HepG2 (cell line): ENCODE measurements at regions not wholly inside any gene's neighbourhood (a gene's known extent, or its start where the extent isn't known, plus 50 kb on each side); places are given as distances from the start of the nearest gene placed in this dataset.

ENCODE experiments used
- ATAC-seq: fragments of 200-7000 bp; cut with Tn5 transposase; 3 replicates; pipeline ENCODE4 v1.9.1; 2020; ENCODE audit warnings: mild to moderate bottlenecking, moderate library complexity
- BruUV-seq: library from RNA; stranded (reverse); fragments of 400-500 nt; replicated peaks from 2 replicates; lab custom pipeline; 2021; lab: Mats Ljungman, UMichigan
- CTCF ChIA-PET: fragments of 300-600 bp; formaldehyde crosslinking; extraction: SDS; loops from one replicate; lab custom pipeline; 2021; ENCODE audit warnings: low total read pairs, inconsistent platforms, low intra/inter-chr PET ratio; lab: Yijun Ruan, JAX
- POLR2A ChIA-PET: fragments of 350-600 bp; sonication (Branson Sonifier 250); formaldehyde crosslinking; loops from one replicate; lab custom pipeline; 2020; ENCODE audit warnings: antibody characterized with exemption, inconsistent platforms; lab: Yijun Ruan, JAX
- DNase-seq: peaks from one replicate; pipeline ENCODE4 v3.0.0-alpha.2; 2015; ENCODE audit warnings: low spot score
- FAIRE-seq: peaks from 3 replicates; lab custom pipeline; 2011; peaks lifted over from hg19 to GRCh38; lab: Jason Lieb, UNC
- H2AFZ ChIP-seq: one replicate; pipeline ENCODE4 v1.6.1; 2011; ENCODE audit warnings: low read length, inconsistent platforms
- H3K27ac ChIP-seq: fragments of 300-600 bp; 3 replicates; pipeline ENCODE4 v1.8.0; 2011; ENCODE audit warnings: mixed run types, mild to moderate bottlenecking, mixed read lengths, low read length, inconsistent platforms; ENCODE audit not compliant: insufficient read depth; ENCODE audit errors: extremely low read length
- H3K27me3 ChIP-seq, 2 experiments: fragments of 200-600 bp in 1 of 2; 2 replicates in 1 of 2; 3 replicates in 1 of 2; pipeline versions ENCODE4 v1.6.0 to v1.8.0; 2011; ENCODE audit warnings: low read length in 2 of 2, mild to moderate bottlenecking in 2 of 2, moderate library complexity in 2 of 2, inconsistent platforms in 1 of 2; ENCODE audit not compliant: insufficient read depth in 2 of 2, control insufficient read depth in 1 of 2
- H3K36me3 ChIP-seq, 2 experiments: fragments of 200-600 bp in 1 of 2; replicated peaks in 1 of 2; 2 replicates in 1 of 2; 3 replicates in 1 of 2; pipeline versions ENCODE4 v1.5.1 to v1.8.0; 2011; ENCODE audit warnings: low read length in 2 of 2, inconsistent platforms in 1 of 2; ENCODE audit not compliant: insufficient read depth in 2 of 2, control insufficient read depth in 1 of 2
- H3K4me1 ChIP-seq: 2 replicates; pipeline ENCODE4 v1.5.1; 2012; ENCODE audit warnings: low read length, inconsistent platforms; ENCODE audit not compliant: insufficient read depth
- H3K4me2 ChIP-seq: 2 replicates; pipeline ENCODE4 v1.6.0; 2011; ENCODE audit warnings: low read depth, low read length, inconsistent platforms
- H3K4me3 ChIP-seq, 3 experiments: fragments of 200-600 bp in 1 of 3; sonication (generic), shearing (Covaris generic) in 1 of 3; replicated peaks in 1 of 3; 2 replicates each; pipeline ENCODE4 v1.5.1; 2011 to 2016; ENCODE audit warnings: low read length in 3 of 3, inconsistent platforms in 2 of 3, low read depth in 2 of 3, mild to moderate bottlenecking in 2 of 3, control low read depth in 1 of 3, mixed read lengths in 1 of 3; ENCODE audit not compliant: insufficient read depth in 1 of 3
- H3K79me2 ChIP-seq: one replicate; pipeline ENCODE4 v1.6.1; 2011; ENCODE audit warnings: low read length, inconsistent platforms; ENCODE audit not compliant: insufficient read depth
- H3K9ac ChIP-seq: 2 replicates; pipeline ENCODE4 v1.6.0; 2011; ENCODE audit warnings: mild to moderate bottlenecking, low read depth, low read length, inconsistent platforms; ENCODE audit not compliant: insufficient read depth
- H3K9me3 ChIP-seq: 2 replicates; pipeline ENCODE4 v1.5.1; 2012; ENCODE audit warnings: mild to moderate bottlenecking, low read length
- H4K20me1 ChIP-seq: 2 replicates; pipeline ENCODE4 v1.6.0; 2011; ENCODE audit warnings: inconsistent platforms, mild to moderate bottlenecking, low read length, moderate library complexity; ENCODE audit not compliant: insufficient read depth
- ISX ChIP-seq: sonication (generic); formaldehyde crosslinking; conservative IDR thresholded peaks from 2 replicates; pipeline ENCODE4 v1.5.0; 2020; ENCODE audit warnings: missing genetic modification reagents
- NR2F6 ChIP-seq, 2 experiments: IDR thresholded peaks; 2 replicates each; pipeline ENCODE4 v1.6.1; 2016; ENCODE audit warnings: antibody characterized with exemption in 1 of 2, mild to moderate bottlenecking in 1 of 2
- SMC3 ChIP-seq: IDR thresholded peaks from 2 replicates; pipeline ENCODE4 v1.6.1; 2011; ENCODE audit warnings: low read length, improper control_type of control experiment
- SNRNP70 ChIP-seq: fragments of 200-400 bp; formaldehyde crosslinking; IDR thresholded peaks from 2 replicates; pipeline ENCODE4 v1.6.1; 2017; ENCODE audit warnings: mild to moderate bottlenecking, low read depth, low read length, moderate library complexity
- SOX5 ChIP-seq: IDR thresholded peaks from 2 replicates; pipeline ENCODE4 v1.6.1; 2016; ENCODE audit warnings: borderline replicate concordance
- STAG1 ChIP-seq: sonication (generic); formaldehyde crosslinking; IDR thresholded peaks from 2 replicates; pipeline ENCODE4 v1.4.0; 2020; ENCODE audit warnings: missing genetic modification reagents
- XRCC5 ChIP-seq: fragments of 200-400 bp; formaldehyde crosslinking; optimal IDR thresholded peaks from 2 replicates; pipeline ENCODE3; 2017; ENCODE audit warnings: mild to moderate bottlenecking, low read length
- ZNF17 ChIP-seq: sonication (generic); formaldehyde crosslinking; IDR thresholded peaks from 2 replicates; pipeline ENCODE4 v1.5.0; 2020; ENCODE audit warnings: mild to moderate bottlenecking, missing genetic modification reagents
- ZNF263 ChIP-seq: sonication (generic); formaldehyde crosslinking; IDR thresholded peaks from 2 replicates; pipeline ENCODE4 v1.4.0; 2020; ENCODE audit warnings: missing genetic modification reagents
- ZNF672 ChIP-seq: sonication (generic); formaldehyde crosslinking; IDR thresholded peaks from 2 replicates; pipeline ENCODE4 v1.8.1; 2022; ENCODE audit warnings: missing genetic modification reagents
- WGBS: methylation state at CpG from one replicate; pipeline ENCODE4 v1.1.6; 2017; ENCODE audit warnings: low lambda C conversion rate; 5-methylcytosine and 5-hydroxymethylcytosine counted together
- in situ Hi-C: cut with HindIII; loops from 2 replicates; pipeline ENCODE4 v1.10.0; 2017; ENCODE audit warnings: low pct_unique_long_range_greater_than_20kb; ENCODE audit not compliant: extremely low pct_ligation_motif_present
- intact Hi-C: fragments of 100-400 bp; cut with micrococcal nuclease; formaldehyde crosslinking; loops from one replicate; pipeline ENCODE4 v1.10.0; 2022; ENCODE audit not compliant: unreplicated experiment
- TF ChIP-seq, protein P1 (sequence below): sonication (generic); formaldehyde crosslinking; IDR thresholded peaks from 2 replicates; pipeline ENCODE4 v1.4.0; 2020; ENCODE audit warnings: missing genetic modification reagents
- TF ChIP-seq, protein P2 (sequence below): sonication (generic); formaldehyde crosslinking; IDR thresholded peaks from 2 replicates; pipeline ENCODE4 v1.4.0; 2020; ENCODE audit warnings: mild to moderate bottlenecking, missing genetic modification reagents

DNA sequence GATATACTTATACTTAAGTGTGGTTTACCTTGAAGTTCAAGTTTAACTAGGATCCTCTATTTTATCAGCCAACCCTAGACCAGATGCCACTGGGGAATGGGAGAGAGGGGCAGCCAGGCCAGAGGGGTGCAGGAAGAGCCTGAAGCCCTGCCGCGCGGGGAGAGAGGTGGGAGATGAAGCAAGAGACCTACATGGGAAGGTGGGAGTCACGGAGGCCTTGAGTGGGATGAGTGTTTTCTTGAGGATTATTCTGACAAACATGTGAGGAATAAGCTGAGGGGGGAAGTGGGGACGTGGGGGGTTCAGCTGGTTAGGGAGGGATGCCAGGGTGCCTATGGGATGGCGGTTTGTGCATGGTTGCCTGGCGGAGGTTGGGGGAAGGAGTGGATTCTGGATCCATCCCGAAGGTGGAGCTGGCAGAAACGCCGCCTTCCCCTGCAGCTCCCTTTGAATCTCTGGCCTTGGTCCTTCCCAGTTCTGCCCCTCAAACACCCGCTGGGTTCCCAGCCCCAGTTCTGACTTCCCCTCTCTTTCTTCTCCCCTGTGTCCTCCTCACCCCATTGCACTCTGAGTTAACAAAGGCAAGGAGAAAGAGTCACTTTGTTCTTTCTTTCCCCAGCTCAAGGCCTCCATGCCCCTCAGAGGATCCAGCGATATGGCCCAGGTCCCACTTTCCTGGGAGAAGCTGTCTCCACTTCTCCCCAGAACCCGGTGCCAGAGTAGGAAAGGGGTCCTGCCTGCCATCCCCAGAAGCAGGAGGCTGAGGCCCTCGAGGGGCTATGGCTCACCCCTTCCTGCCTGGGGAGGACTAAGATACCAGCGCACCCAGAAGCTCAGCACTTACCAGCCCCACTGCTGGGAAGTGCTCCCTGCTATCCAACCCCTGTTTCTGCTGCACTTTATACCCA, 274.2 kb downstream of the UACA start (continued):
- TF ChIP-seq, protein P1, sequence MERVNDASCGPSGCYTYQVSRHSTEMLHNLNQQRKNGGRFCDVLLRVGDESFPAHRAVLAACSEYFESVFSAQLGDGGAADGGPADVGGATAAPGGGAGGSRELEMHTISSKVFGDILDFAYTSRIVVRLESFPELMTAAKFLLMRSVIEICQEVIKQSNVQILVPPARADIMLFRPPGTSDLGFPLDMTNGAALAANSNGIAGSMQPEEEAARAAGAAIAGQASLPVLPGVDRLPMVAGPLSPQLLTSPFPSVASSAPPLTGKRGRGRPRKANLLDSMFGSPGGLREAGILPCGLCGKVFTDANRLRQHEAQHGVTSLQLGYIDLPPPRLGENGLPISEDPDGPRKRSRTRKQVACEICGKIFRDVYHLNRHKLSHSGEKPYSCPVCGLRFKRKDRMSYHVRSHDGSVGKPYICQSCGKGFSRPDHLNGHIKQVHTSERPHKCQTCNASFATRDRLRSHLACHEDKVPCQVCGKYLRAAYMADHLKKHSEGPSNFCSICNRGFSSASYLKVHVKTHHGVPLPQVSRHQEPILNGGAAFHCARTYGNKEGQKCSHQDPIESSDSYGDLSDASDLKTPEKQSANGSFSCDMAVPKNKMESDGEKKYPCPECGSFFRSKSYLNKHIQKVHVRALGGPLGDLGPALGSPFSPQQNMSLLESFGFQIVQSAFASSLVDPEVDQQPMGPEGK = no peak
- TF ChIP-seq SNRNP70 = no peak
- TF ChIP-seq NR2F6 (IDR thresholded peaks at IDR 0.05) = no peak
- no peak for TF ChIP-seq NR2F6 (CRISPR knock-in tag; IDR thresholded peaks at IDR 0.05)
- TF ChIP-seq ZNF17 (CRISPR knock-in tag) = no peak

DNA sequence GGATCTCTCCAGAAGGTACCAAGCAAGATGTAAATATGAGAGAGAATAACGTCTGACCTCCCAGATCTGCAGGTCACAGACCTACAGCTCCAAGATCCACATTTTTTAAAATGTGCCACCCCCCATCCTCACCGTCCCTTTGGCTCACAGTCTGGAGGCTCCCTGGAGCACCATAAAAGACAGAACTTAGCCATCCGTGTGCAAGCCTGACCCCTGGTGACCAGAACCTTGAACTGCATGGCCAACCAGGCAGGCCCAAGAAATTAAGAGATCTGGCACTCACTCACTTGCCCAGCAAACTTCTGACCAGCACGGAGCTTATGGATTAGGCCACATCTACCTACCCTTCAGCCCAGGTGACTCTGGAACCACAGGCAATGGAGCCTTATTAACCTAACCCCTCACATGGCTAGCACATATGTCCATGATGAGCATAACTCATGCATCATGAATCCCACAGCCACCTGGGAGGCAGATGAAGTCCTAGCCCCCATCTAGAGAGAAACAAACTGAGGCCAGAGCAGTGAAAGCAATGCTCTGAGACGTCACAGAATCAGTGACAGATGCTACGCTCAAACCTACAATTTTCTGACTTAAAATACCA, 275.3 kb downstream of the UACA start:
- FAIRE-seq (peak; percentile 52), ATAC-seq (peak; percentile 66), DNase-seq (peak; percentile 29)
- POLR2A ChIA-PET = no interaction called here
- Histone ChIP-seq H3K36me3 (no peaks in the 10 kb centered on the region), H3K27ac (no peak overlapping the region), H3K4me3 (no peak overlapping the region), H3K9me3 (no peaks in the 10 kb centered on the region), H3K79me2 (no peaks in the 10 kb centered on the region), H3K4me2 (no peak overlapping the region), H2AFZ (no peak overlapping the region), H3K4me1 (no peaks in the 10 kb centered on the region), H3K27me3 (peaks cover 0 to 20% of the 10 kb centered on the region in 2 experiments; a peak in 3 of 5 replicates), H3K9ac (no peak overlapping the region), H4K20me1 (no peaks in the 10 kb centered on the region)
- BruUV-seq = no TSS peak
- intact Hi-C loops (loop anchor here (1.0 kb wide), 1 partner anchor 1013 kb away; no protein-coding TSS in a partner anchor), in situ Hi-C loops (loop anchor here (5.0 kb wide), 1 partner anchor 1011 kb away; no protein-coding TSS in a partner anchor)
- 4% methylated on average over 6 of the region's 6 CpGs for WGBS
- CTCF ChIA-PET = interaction anchor here (1.0 to 1.8 kb wide), 4 partner anchors 24 to 1013 kb away, joined by 3 to 8 read pairs (median 4); no protein-coding TSS in a partner anchor
- TF ChIP-seq ISX (CRISPR knock-in tag) = no peak
- TF ChIP-seq, protein P2, sequence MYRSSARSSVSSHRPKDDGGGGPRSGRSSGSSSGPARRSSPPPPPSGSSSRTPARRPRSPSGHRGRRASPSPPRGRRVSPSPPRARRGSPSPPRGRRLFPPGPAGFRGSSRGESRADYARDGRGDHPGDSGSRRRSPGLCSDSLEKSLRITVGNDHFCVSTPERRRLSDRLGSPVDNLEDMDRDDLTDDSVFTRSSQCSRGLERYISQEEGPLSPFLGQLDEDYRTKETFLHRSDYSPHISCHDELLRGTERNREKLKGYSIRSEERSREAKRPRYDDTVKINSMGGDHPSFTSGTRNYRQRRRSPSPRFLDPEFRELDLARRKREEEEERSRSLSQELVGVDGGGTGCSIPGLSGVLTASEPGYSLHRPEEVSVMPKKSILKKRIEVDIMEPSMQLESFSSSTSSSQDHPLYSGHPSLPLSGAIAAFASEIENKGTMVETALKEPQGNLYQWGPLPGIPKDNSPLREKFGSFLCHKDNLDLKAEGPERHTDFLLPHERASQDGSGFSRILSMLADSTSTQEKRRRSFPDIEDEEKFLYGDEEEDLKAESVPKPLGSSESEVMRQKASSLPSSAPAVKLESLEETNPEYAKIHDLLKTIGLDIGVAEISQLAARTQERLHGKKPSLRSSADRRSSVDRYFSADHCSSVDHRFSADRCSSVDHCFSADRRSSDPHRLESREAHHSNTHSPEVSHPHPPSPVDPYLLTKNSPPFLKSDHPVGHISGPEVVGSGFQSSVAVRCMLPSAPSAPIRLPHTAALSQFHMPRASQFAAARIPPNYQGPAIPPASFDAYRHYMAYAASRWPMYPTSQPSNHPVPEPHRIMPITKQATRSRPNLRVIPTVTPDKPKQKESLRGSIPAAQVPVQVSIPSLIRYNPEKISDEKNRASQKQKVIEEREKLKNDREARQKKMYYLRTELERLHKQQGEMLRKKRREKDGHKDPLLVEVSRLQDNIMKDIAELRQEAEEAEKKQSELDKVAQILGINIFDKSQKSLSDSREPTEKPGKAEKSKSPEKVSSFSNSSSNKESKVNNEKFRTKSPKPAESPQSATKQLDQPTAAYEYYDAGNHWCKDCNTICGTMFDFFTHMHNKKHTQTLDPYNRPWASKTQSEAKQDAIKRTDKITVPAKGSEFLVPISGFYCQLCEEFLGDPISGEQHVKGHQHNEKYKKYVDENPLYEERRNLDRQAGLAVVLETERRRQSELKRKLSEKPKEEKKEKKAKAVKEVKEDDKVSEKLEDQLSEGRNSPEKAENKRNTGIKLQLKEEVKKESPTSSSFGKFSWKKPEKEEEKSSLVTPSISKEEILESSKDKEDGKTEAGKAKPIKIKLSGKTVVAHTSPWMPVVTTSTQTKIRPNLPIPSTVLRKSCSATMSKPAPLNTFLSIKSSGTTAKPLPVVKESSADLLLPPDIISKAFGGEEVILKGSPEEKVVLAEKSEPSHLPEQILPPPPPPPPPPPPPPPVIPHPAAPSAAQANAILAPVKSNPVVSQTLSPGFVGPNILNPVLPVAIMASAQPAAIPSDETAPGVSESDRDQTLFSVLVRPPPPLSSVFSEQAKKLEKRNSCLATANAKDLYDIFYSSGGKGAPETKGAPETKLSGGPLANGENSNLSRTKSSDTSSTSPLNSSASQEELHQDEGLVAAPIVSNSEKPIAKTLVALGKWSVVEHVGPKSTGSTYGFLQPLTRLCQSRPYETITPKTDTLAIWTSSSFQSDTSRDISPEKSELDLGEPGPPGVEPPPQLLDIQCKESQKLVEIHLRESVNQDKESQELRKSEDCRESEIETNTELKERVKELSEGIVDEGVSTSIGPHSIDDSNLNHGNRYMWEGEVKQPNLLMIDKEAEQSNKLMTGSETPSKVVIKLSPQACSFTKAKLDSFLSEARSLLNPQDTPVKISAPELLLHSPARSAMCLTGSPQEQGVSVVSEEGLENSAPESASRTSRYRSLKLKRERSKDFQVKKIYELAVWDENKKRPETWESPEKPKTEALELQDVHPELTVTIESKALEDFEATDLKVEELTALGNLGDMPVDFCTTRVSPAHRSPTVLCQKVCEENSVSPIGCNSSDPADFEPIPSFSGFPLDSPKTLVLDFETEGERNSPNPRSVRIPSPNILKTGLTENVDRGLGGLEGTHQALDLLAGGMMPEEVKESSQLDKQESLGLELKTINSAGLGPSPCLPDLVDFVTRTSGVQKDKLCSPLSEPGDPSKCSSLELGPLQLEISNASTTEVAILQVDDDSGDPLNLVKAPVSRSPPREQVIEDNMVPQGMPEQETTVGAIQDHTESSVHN (CRISPR knock-in tag) = no peak
- TF ChIP-seq ZNF672 (CRISPR knock-in tag) = no peak
- peak; percentile 81 for TF ChIP-seq ZNF263 (CRISPR knock-in tag)
- no peak for TF ChIP-seq SOX5 (CRISPR knock-in tag)
- TF ChIP-seq STAG1 (CRISPR knock-in tag) = peak; percentile 87
- TF ChIP-seq XRCC5 = peak; percentile 29
- peak; percentile 83 for TF ChIP-seq SMC3
